ENCODE measurements at regions not wholly inside any gene's neighbourhood (a gene's known extent, or its start where the extent isn't known, plus 50 kb on each side); places are given as distances from the start of the nearest gene placed in this dataset.

- Histone ChIP-seq H3K9ac (ENCODE audit: low read length) (no peak overlapping the region), H3F3A (ENCODE audit: insufficient read depth) (no peaks in the 10 kb centered on the region), H3K27ac (ENCODE audit: low read depth, low read length) (no peak overlapping the region), H3K27me3 (ENCODE audit: low read length) (0 out of 2 replicates have a peak, but pooled peaks cover 4% of the 10 kb centered on the region), H3K4me3 (ENCODE audit: insufficient read depth, low read length, poor library complexity, severe bottlenecking) (no peak overlapping the region), H3K4me2 (ENCODE audit: low read depth, low read length, poor library complexity, severe bottlenecking) (no peak overlapping the region), H4K20me1 (ENCODE audit: low read depth, low read length) (no peaks in the 10 kb centered on the region), H2AFZ (ENCODE audit: low read depth, low read length, severe bottlenecking) (no peak overlapping the region), H3K9me2 (replicated peaks; ENCODE audit: insufficient read depth, low read length) (no peaks in the 10 kb centered on the region), H3K79me2 (ENCODE audit: insufficient read depth, low read length) (no peaks in the 10 kb centered on the region), H3K36me3 (ENCODE audit: low read length) (no peaks in the 10 kb centered on the region), H3K9me3 (ENCODE audit: insufficient read depth, low read length) (no peaks in the 10 kb centered on the region)
- TF ChIP-seq, protein P1, sequence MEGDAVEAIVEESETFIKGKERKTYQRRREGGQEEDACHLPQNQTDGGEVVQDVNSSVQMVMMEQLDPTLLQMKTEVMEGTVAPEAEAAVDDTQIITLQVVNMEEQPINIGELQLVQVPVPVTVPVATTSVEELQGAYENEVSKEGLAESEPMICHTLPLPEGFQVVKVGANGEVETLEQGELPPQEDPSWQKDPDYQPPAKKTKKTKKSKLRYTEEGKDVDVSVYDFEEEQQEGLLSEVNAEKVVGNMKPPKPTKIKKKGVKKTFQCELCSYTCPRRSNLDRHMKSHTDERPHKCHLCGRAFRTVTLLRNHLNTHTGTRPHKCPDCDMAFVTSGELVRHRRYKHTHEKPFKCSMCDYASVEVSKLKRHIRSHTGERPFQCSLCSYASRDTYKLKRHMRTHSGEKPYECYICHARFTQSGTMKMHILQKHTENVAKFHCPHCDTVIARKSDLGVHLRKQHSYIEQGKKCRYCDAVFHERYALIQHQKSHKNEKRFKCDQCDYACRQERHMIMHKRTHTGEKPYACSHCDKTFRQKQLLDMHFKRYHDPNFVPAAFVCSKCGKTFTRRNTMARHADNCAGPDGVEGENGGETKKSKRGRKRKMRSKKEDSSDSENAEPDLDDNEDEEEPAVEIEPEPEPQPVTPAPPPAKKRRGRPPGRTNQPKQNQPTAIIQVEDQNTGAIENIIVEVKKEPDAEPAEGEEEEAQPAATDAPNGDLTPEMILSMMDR (IDR thresholded peaks at IDR 0.05; ENCODE audit: insufficient read depth, low read length, poor library complexity, severe bottlenecking) = no peak
- TF ChIP-seq EZH2phosphoT487 (conservative IDR thresholded peaks at IDR 0.05; ENCODE audit: low read length) = no peak
These were observed 135.4 kb upstream of the NKX1-1 start for GRCh38 chr4:1541449-1542225.

DNA sequence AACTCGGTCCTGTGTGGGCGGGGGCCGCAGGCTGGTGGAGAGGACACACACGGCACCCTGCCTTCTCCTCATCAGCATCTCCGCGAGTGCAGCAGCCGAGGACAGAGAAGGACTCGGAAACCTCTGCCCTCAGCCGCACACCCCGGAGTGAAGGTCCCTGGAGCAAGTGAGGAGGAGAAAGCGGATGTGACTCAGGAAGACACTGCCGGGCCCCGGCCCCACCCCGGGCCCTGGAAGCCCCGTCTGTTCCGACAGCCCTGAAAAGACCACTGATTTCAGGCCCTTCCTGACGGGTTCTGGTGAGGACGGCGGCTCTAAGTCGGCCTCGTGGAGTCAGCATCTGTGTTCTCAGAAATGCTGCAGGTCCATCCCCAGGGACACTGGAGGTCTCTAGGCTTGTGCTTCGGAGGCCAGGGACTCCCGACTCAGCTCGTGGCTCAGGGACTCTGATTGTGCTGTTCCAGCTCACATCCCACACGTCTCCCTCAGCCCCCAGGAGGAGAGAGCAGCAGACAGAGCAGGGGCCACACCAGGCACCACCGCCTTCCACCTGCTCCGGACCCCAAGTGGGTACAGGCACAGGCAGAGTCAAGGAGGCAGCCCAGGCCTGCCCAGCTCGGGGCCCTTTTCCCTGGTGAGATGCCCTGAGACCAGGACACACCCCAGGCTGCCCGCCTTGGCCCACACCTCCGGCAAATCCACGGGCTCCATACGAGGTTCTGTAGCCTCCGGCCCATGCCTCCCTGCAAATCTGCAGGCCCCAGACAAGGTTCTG is 134.5 kb upstream of the NKX1-1 start:
- H3F3A ChIP-seq (ENCODE audit: insufficient read depth) = no peaks in the 10 kb centered on the region
- 0 out of 2 replicates have a peak, but pooled peaks cover 4% of the 10 kb centered on the region for H3K27me3 ChIP-seq (ENCODE audit: low read length)
- H3K27ac ChIP-seq (ENCODE audit: low read depth, low read length) = no peak overlapping the region
- H3K4me2 ChIP-seq (ENCODE audit: low read depth, low read length, poor library complexity, severe bottlenecking) = no peak overlapping the region
- no peak overlapping the region for H2AFZ ChIP-seq (ENCODE audit: low read depth, low read length, severe bottlenecking)
- H3K36me3 ChIP-seq (ENCODE audit: low read length) = no peaks in the 10 kb centered on the region
- H3K79me2 ChIP-seq (ENCODE audit: insufficient read depth, low read length) = no peaks in the 10 kb centered on the region
- no peaks in the 10 kb centered on the region for H3K9me2 ChIP-seq (replicated peaks; ENCODE audit: insufficient read depth, low read length)
- no peaks in the 10 kb centered on the region for H3K9me3 ChIP-seq (ENCODE audit: insufficient read depth, low read length)
- TF ChIP-seq, protein P1 (IDR thresholded peaks at IDR 0.05; ENCODE audit: insufficient read depth, low read length, poor library complexity, severe bottlenecking) = no peak
- TF ChIP-seq EZH2phosphoT487 (conservative IDR thresholded peaks at IDR 0.05; ENCODE audit: low read length) = no peak
- no peak overlapping the region for H3K4me3 ChIP-seq (ENCODE audit: insufficient read depth, low read length, poor library complexity, severe bottlenecking)
- H4K20me1 ChIP-seq (ENCODE audit: low read depth, low read length) = no peaks in the 10 kb centered on the region
- no peak overlapping the region for H3K9ac ChIP-seq (ENCODE audit: low read length)

- TF ChIP-seq, protein P1 (IDR thresholded peaks at IDR 0.05; ENCODE audit: insufficient read depth, low read length, poor library complexity, severe bottlenecking) = no peak
- no peak for TF ChIP-seq EZH2phosphoT487 (conservative IDR thresholded peaks at IDR 0.05; ENCODE audit: low read length)
- H3K4me3 ChIP-seq (ENCODE audit: insufficient read depth, low read length, poor library complexity, severe bottlenecking) = no peak overlapping the region
- H3K36me3 ChIP-seq (ENCODE audit: low read length) = no peaks in the 10 kb centered on the region
- H3K4me2 ChIP-seq (ENCODE audit: low read depth, low read length, poor library complexity, severe bottlenecking) = no peak overlapping the region
- H3F3A ChIP-seq (ENCODE audit: insufficient read depth) = no peaks in the 10 kb centered on the region
- no peaks in the 10 kb centered on the region for H4K20me1 ChIP-seq (ENCODE audit: low read depth, low read length)
- H3K27me3 ChIP-seq (ENCODE audit: low read length) = 0 out of 2 replicates have a peak, but pooled peaks cover 4% of the 10 kb centered on the region
- H3K9ac ChIP-seq (ENCODE audit: low read length) = no peak overlapping the region
- no peaks in the 10 kb centered on the region for H3K9me3 ChIP-seq (ENCODE audit: insufficient read depth, low read length)
- no peak overlapping the region for H3K27ac ChIP-seq (ENCODE audit: low read depth, low read length)
- no peaks in the 10 kb centered on the region for H3K79me2 ChIP-seq (ENCODE audit: insufficient read depth, low read length)
- H2AFZ ChIP-seq (ENCODE audit: low read depth, low read length, severe bottlenecking) = no peak overlapping the region
- H3K9me2 ChIP-seq (replicated peaks; ENCODE audit: insufficient read depth, low read length) = no peaks in the 10 kb centered on the region
These were observed 133.8 kb upstream of the NKX1-1 start for GRCh38 chr4:1539859-1540600.
